ENCODE measurements at regions not wholly inside any gene's neighbourhood (a gene's known extent, or its start where the extent isn't known, plus 50 kb on each side); places are given as distances from the start of the nearest gene placed in this dataset.
"Not testable (repeated sequence)": the region's sequence is repeated elsewhere in the genome, so short reads cannot be mapped to it uniquely, and the experiment has no call there.

DNA sequence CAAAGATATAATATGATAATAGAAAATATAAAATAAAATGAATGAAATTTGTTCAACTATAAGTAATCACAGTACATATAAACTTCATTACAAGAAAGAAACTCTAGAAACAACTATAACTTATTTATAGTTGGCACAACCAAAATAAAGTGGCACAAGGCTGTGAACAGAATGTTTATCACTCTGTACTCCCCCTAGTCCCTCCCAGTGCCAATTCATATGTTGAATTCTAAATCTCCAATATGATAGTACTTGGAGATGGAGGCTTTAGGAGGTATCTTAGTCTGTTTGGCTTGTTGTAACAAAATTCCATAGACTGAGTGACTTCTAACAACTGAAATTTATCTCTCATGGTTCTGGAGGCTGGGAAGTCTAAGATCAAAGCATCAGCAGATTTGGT, 145.0 kb upstream of the TMEM229A start:
- no peak overlapping the region for H2BK12ac ChIP-seq (ENCODE audit: insufficient read length, low read depth, low read length)
- no peaks in the 10 kb centered on the region for H3K27me3 ChIP-seq (ENCODE audit: insufficient read depth, low read length)
- no peaks in the 10 kb centered on the region for H3K9me3 ChIP-seq (ENCODE audit: control insufficient read depth, low read depth, low read length)
- no peaks in the 10 kb centered on the region for H3K79me2 ChIP-seq (ENCODE audit: insufficient read depth, low read length)
- H2BK20ac ChIP-seq (ENCODE audit: low read depth, low read length, poor library complexity, severe bottlenecking) = no peak overlapping the region
- peaks cover 2% of the 10 kb centered on the region; the same call in 1 of the 2 replicates for H3K4me1 ChIP-seq (ENCODE audit: insufficient read depth, low read length)
- H3K36me3 Mint-ChIP-seq (ENCODE audit: insufficient read depth in 1 of 3, low read depth in 3 of 3) = peaks cover 0 to 5% (median 0%) of the 10 kb centered on the region in 3 experiments; a peak in 1 of 7 replicates
- no peak overlapping the region for H4K8ac ChIP-seq (replicated peaks; ENCODE audit: insufficient read length, low read depth, low read length)
- H3K27me3 Mint-ChIP-seq (ENCODE audit: low read depth) = no peaks in the 10 kb centered on the region
- H2BK5ac ChIP-seq (ENCODE audit: insufficient read length, low read length) = no peak overlapping the region
- no peak overlapping the region for H2BK15ac ChIP-seq (ENCODE audit: low read depth, low read length)
- H3K23me2 ChIP-seq (ENCODE audit: insufficient read length, low read depth, low read length, poor library complexity, severe bottlenecking) = no peaks in the 10 kb centered on the region
- no peak overlapping the region for H3K4me2 ChIP-seq (ENCODE audit: insufficient read depth, insufficient read length, low read length)
- H4K91ac ChIP-seq (ENCODE audit: insufficient read length, low read depth, low read length) = no peak overlapping the region
- H3K9me3 Mint-ChIP-seq = peaks cover 4 to 5% of the 10 kb centered on the region in 2 experiments; a peak in 1 of 5 replicates
- no peak overlapping the region for H3K27ac ChIP-seq (ENCODE audit: insufficient read length, low read depth, low read length)
- DNase-seq = no peak
- no peak overlapping the region for H2AK5ac ChIP-seq (ENCODE audit: insufficient read length, low read length)
- H3K27ac Mint-ChIP-seq = no peak overlapping the region
- no peak overlapping the region for H3K4ac ChIP-seq (ENCODE audit: low read depth, low read length)
- H3K79me1 ChIP-seq (ENCODE audit: insufficient read depth, low read depth, low read length, poor library complexity, severe bottlenecking) = no peaks in the 10 kb centered on the region
- no peak overlapping the region for H3K4me3 Mint-ChIP-seq
- no peak overlapping the region for H3K23ac ChIP-seq (ENCODE audit: insufficient read length, low read depth, low read length)
- no peak overlapping the region for H3K9ac ChIP-seq (ENCODE audit: extremely low read depth, insufficient read length, low read length)
- no peak overlapping the region for H3K18ac ChIP-seq (ENCODE audit: insufficient read length, low read depth, low read length)
- no peak overlapping the region for H4K5ac ChIP-seq (ENCODE audit: insufficient read length, low read depth, low read length)
- H3K4me1 Mint-ChIP-seq = no peaks in the 10 kb centered on the region
- H2AFZ ChIP-seq (ENCODE audit: low read length) = no peak overlapping the region
- no peak overlapping the region for H3T11ph ChIP-seq (ENCODE audit: low read length)
- no peak overlapping the region for H3K56ac ChIP-seq (ENCODE audit: insufficient read length, low read depth, low read length)
- no peak overlapping the region for H2BK120ac ChIP-seq (ENCODE audit: low read depth, low read length, poor library complexity, severe bottlenecking)
- TF ChIP-seq, protein P1, sequence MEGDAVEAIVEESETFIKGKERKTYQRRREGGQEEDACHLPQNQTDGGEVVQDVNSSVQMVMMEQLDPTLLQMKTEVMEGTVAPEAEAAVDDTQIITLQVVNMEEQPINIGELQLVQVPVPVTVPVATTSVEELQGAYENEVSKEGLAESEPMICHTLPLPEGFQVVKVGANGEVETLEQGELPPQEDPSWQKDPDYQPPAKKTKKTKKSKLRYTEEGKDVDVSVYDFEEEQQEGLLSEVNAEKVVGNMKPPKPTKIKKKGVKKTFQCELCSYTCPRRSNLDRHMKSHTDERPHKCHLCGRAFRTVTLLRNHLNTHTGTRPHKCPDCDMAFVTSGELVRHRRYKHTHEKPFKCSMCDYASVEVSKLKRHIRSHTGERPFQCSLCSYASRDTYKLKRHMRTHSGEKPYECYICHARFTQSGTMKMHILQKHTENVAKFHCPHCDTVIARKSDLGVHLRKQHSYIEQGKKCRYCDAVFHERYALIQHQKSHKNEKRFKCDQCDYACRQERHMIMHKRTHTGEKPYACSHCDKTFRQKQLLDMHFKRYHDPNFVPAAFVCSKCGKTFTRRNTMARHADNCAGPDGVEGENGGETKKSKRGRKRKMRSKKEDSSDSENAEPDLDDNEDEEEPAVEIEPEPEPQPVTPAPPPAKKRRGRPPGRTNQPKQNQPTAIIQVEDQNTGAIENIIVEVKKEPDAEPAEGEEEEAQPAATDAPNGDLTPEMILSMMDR (conservative IDR thresholded peaks at IDR 0.05) = no peak
- H3K14ac ChIP-seq (ENCODE audit: insufficient read depth, low read length) = no peak overlapping the region
- no peaks in the 10 kb centered on the region for H4K20me1 ChIP-seq (ENCODE audit: control insufficient read depth, insufficient read depth, insufficient read length)

DNA sequence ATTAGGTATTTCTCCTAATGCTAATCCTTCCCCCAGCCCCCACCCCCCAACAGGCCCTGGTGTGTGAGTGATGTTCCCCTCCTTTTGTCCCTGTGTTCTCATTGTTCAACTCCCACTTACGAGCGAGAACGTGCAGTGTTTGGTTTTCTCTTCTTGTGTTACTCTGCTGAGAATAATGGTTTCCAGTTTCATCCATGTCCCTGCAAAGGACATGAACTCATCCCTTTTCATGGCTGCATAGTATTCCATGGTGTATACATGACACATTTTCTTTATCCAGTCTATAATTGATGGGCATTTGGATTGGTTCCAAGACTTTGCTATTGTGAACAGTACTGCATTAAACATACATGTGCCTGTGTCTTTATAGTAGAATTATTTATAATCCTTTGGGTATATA, 138.9 kb upstream of the TMEM229A start:
- not testable (repeated sequence) for H3K79me2 ChIP-seq (ENCODE audit: insufficient read depth, low read length); H3K18ac ChIP-seq (ENCODE audit: insufficient read length, low read depth, low read length); H3K4me2 ChIP-seq (ENCODE audit: insufficient read depth, insufficient read length, low read length); H4K91ac ChIP-seq (ENCODE audit: insufficient read length, low read depth, low read length); H3K4me1 Mint-ChIP-seq; H3K23me2 ChIP-seq (ENCODE audit: insufficient read length, low read depth, low read length, poor library complexity, severe bottlenecking); H3K79me1 ChIP-seq (ENCODE audit: insufficient read depth, low read depth, low read length, poor library complexity, severe bottlenecking); H3K23ac ChIP-seq (ENCODE audit: insufficient read length, low read depth, low read length); H3K9me3 ChIP-seq (ENCODE audit: control insufficient read depth, low read depth, low read length); H2BK5ac ChIP-seq (ENCODE audit: insufficient read length, low read length); H3K27ac Mint-ChIP-seq; H3K27ac ChIP-seq (ENCODE audit: insufficient read length, low read depth, low read length); H2BK120ac ChIP-seq (ENCODE audit: low read depth, low read length, poor library complexity, severe bottlenecking); H3K9ac ChIP-seq (ENCODE audit: extremely low read depth, insufficient read length, low read length); H2AFZ ChIP-seq (ENCODE audit: low read length); H3K56ac ChIP-seq (ENCODE audit: insufficient read length, low read depth, low read length); H3T11ph ChIP-seq (ENCODE audit: low read length); H3K4me3 Mint-ChIP-seq; H3K27me3 ChIP-seq (ENCODE audit: insufficient read depth, low read length); H2BK20ac ChIP-seq (ENCODE audit: low read depth, low read length, poor library complexity, severe bottlenecking); H2BK12ac ChIP-seq (ENCODE audit: insufficient read length, low read depth, low read length); H3K4ac ChIP-seq (ENCODE audit: low read depth, low read length); H3K36me3 Mint-ChIP-seq (ENCODE audit: insufficient read depth in 1 of 3, low read depth in 3 of 3); H4K20me1 ChIP-seq (ENCODE audit: control insufficient read depth, insufficient read depth, insufficient read length); DNase-seq; H3K27me3 Mint-ChIP-seq (ENCODE audit: low read depth); H4K5ac ChIP-seq (ENCODE audit: insufficient read length, low read depth, low read length); H3K4me1 ChIP-seq (ENCODE audit: insufficient read depth, low read length); H3K14ac ChIP-seq (ENCODE audit: insufficient read depth, low read length); H4K8ac ChIP-seq (replicated peaks; ENCODE audit: insufficient read length, low read depth, low read length); H2BK15ac ChIP-seq (ENCODE audit: low read depth, low read length); H2AK5ac ChIP-seq (ENCODE audit: insufficient read length, low read length)
- peaks cover 5 to 11% of the 10 kb centered on the region in 2 experiments; a peak in 4 of 5 replicates for H3K9me3 Mint-ChIP-seq
- no CpG with 5 or more reads among the region's 3 CpGs for WGBS (ENCODE audit: extremely low coverage, insufficient read length, low lambda C conversion rate)

Measured in H9 (cell line).